NCI-H460 (cell line): ENCODE measurements at regions not wholly inside any gene's neighbourhood (a gene's known extent, or its start where the extent isn't known, plus 50 kb on each side); places are given as distances from the start of the nearest gene placed in this dataset.

ENCODE experiments used
- DNase-seq: peaks from one replicate; pipeline ENCODE4 v3.0.0-alpha.2; 2016; ENCODE audit warnings: low read depth; ENCODE audit errors: extremely low read depth

DNA sequence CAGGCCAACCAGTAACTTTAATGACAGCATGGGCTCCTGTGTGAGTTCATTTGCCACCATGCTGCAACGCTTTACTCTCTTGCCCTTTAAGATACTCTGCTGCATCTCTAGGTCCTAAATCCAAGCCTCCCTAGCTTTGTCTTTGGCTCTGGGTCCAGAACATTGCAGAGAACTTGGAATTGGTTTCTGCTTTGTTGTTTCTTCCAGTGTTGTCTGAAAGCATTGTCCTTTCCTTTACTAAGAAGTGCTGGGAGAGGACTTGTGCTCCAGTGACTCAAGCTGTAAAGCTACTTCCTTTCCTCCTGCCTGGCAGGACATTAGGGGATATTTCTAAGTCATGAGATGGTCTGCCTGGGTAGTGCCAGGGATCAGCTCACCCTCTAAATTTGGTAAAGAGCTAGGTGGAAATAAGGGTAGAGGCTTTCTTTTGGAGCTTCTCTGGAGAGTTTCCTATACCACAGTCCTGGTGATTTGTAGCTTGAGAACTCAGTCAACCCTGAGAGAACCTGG is 202.5 kb upstream of the CADM1 start:
- DNase-seq = no peak

DNA sequence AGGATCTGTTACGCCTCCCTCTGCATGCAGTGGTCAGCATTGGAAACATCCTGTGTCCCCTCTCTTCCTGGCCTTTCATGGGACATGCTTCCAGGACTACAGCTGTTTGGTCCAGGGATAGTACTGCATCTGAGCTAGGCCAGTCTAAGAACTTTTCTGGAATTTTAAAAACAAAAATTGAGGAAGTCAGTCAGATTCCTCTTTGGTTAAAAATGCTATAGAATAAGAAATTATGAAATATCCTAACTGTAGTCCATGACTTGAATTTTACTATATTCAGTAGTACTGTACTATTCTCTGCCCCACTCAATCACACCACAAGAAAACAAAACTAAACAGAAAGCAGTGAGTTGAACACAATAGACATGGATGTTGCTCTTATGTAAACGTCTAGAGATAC is 201.0 kb upstream of the CADM1 start:
- no peak for DNase-seq

- no peak for DNase-seq
Measured at GRCh38 chr11:115700981-115701875, 197.0 kb upstream of the CADM1 start.

GRCh38 chr11:115700496-115700895 is 196.3 kb upstream of the CADM1 start:
- DNase-seq = no peak

- DNase-seq = no peak
Measured at GRCh38 chr11:115699733-115700132, 195.5 kb upstream of the CADM1 start.

GRCh38 chr11:115699326-115699725 is 195.1 kb upstream of the CADM1 start:
- DNase-seq = no peak

DNA sequence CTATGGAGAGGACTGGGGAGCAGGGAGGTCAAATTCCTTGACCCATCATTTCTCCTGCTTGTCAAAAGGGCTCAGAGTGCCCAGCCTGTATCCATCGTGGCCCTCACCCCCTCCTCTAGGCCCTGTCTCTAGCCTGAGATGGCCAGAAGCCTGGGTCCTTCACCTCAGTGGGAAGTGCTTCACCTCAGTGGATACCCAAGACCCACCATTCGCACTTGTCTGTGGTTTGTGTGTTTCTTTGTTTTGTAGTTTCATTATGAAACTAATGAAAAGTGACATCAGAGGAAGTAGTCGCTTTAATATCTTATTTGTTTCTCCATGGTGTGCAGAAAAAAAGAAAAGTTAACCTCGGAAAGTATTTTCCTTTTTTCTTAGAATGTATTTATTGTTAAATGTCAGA is 194.0 kb upstream of the CADM1 start:
- no peak for DNase-seq

- DNase-seq = no peak
Measured at GRCh38 chr11:115696563-115696962, 192.3 kb upstream of the CADM1 start.

- no peak for DNase-seq
Measured at GRCh38 chr11:115695677-115696364, 191.6 kb upstream of the CADM1 start.

GRCh38 chr11:115693002-115693401 is 188.8 kb upstream of the CADM1 start:
- DNase-seq = no peak

DNA sequence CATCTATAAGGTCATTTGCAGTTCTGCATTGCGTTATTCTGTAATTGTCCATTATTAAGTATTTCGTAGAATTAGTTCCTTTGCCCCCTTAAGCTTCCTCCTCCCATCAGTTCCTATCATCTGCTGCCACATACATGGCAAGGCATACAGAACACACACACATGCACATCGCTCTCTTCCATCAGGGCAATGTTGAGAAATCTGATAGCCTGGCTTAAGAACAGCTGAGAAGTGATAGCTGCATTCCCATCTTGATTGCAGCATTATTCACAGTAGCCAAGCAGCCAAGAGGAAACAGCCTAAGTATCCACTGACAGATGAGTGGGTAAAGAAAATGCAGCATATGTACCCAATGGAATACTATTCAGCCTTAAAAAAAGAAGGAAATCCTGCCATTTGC is 186.8 kb upstream of the CADM1 start:
- no peak for DNase-seq

DNA sequence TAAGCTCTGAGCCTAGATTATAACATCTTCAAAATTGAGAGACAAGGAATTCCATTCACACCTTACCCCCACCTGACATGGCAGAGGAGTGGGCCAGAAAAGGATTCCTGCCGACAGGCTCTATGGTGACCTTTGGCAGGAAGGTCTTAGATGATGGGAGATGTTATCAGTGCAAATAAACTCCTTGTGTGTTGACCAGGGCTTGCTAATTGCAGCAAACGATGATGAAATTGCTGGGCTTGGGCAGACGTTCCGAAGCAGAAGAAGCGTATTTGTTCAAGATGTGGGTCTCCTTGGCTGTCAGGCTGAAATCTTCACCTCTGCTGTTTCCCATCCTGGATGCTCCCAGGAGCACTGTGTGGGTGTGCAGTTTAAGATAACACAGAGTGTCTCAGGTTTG is 183.7 kb upstream of the CADM1 start:
- no peak for DNase-seq

DNA sequence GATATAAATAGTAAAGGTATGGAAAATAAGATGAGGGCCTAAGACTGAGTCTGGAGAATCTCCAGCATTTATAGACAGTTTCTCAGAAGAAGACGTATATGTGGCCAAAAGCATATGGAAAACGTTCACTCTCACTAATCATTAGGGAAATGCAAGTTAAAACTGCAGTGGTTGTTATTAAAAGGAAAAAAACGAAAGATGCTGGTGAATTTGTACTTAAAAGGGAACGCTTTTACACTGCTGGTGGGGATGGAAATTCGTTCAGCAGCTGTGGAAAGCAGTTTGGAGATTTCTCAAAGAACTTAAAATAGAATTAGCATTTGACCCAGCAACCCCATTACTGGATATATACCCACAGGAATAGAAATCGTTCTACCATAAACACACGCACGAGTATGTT is 180.5 kb upstream of the CADM1 start:
- DNase-seq = no peak

DNA sequence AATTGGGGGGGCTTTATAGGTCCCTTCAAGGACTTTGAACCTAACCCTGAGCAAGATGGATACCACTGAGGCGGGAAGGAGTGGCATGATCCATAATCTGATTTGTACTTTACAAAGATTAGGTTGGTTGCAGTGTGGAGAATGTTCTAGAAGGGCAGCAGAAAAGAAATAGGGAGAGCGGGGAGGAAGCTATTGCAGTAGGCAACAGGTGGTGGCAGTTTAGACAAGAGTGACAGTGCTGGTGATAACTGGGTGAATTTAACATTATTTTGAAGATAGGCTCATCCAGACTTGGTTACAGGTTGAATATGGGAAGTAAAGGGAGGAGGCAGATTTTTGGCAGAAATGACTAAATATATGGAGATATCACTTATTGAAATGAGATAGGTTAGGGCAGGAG is 179.9 kb upstream of the CADM1 start:
- no peak for DNase-seq

DNA sequence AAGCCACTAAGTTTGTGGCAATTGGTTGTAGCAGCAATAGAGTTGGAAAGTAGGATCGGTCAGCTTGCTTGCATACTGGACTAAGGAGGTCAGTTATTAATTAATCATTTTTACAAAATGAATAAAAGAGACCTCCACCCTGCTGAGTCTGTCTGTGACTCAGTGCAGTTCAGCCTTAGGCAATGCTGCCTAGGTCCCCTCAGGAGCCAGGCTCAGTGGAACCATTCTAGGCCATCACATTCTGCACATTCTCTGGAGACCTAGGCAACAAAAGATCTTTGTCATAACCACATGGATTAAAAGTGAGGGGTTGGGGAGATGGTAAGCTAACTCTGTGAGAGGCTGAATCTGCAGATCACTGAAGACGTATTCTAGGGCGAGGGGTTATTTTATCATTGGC is 178.7 kb upstream of the CADM1 start:
- DNase-seq = no peak

- DNase-seq = no peak
Measured at GRCh38 chr11:115682101-115682500, 177.9 kb upstream of the CADM1 start.

GRCh38 chr11:115679945-115680344 is 175.7 kb upstream of the CADM1 start:
- no peak for DNase-seq

- DNase-seq = no peak
Measured at GRCh38 chr11:115678942-115679341, 174.7 kb upstream of the CADM1 start.

DNA sequence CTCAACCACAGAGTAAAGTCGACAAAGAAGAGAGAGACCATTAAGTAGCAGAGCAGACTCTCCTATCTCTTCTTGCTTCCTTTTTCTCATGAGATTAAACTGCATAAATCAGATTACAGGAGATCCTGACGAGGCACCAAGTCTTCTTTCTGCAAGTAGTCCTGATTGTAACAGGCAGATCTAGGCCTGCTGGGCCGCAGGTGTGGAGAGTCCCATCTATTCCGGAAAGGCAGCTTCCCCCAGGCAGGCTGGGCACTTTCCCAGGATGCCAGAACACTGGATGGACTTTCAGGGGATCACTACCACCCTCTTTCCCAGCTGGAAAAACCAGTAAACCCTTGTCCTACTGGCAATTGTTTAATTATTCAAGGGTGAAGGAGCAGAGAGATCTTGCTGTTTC is 173.0 kb upstream of the CADM1 start:
- no peak for DNase-seq

DNA sequence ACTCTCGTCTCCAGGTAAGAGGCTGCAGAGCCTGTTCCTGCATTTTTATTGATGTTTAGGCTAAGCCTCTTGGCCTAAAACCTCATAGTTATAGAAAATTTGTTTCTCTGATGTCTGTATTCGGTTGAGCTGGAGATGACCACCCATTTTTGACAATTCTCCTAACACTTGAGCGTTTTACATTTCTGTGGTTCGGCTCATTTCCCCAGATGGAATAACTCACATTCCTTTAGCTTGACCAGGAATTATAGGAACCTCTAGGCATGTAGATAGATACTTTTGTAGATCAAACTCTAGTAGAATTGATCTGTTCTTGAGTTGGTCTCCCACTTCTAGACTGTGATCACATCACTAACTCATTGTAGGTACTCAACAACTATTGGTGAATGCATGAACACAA is 172.6 kb upstream of the CADM1 start:
- DNase-seq = no peak

DNA sequence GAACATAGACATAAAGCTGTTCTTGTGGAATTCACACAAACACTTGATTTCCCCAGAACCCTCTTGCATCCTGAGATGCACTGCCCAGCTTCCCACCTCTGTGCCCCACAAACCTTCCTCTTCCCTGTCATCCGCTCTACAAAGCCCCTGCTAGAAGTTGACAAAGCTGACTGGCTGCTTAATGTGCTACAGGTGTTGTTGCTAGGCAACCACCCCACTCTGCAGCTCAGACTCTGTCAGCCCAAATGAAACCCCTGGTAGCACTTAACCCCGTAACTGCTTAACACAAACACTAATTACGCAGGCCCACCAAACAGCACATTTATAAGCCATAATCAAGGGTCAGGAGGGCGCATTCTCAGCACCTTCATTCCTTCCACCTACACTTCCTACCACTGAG is 172.0 kb upstream of the CADM1 start:
- DNase-seq = no peak

DNA sequence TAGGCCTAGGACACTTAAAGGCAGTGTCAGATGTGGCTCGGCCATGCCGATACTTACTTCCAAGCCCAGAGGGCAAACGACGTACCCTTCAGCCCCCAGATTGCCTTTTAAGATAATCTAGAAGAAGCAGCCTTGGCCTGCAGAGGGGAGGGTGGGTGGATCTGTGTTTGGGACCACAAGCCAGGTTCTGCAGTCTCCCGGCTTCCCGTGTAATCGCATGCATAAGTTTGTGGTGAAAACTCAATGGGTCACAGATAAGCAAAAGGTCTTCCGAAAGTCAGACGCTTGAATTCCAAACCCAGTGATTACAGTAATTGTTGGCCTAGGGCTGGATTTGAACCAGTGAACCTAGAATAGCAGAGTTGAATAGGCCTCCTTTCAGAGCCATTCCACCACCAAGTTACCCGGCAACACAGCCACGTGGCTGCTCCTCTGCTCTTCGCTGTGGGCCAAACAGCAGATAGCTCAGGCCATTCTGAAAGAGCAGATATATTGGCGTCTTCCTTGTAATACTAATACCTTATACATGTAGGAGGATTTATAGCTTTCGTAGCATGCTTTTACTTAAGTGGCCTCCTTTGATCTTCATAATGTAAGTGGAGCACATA is 170.8 kb upstream of the CADM1 start:
- DNase-seq = no peak
